Suprapubic skin (tissue), 4 donors: ENCODE measurements at regions not wholly inside any gene's neighbourhood (a gene's known extent, or its start where the extent isn't known, plus 50 kb on each side); places are given as distances from the start of the nearest gene placed in this dataset.

Source experiments
- DNase-seq, 2 donors: peaks; one replicate each; pipeline ENCODE4 v3.0.0-alpha.2; 2019; ENCODE audit warnings: low spot score in 2 of 2
- H3K27ac ChIP-seq: fragments of 200-600 bp; sonication (generic); one replicate; pipeline ENCODE4 v1.5.1; 2019
- H3K27me3 ChIP-seq: fragments of 200-600 bp; sonication (generic); one replicate; pipeline ENCODE4 v1.5.1; 2019
- H3K36me3 ChIP-seq: fragments of 200-600 bp; sonication (generic); one replicate; pipeline ENCODE4 v1.5.1; 2019
- H3K4me1 ChIP-seq: fragments of 200-600 bp; sonication (generic); one replicate; pipeline ENCODE4 v1.5.1; 2019
- H3K4me3 ChIP-seq: fragments of 200-600 bp; sonication (generic); one replicate; pipeline ENCODE4 v1.5.1; 2019; ENCODE audit warnings: mild to moderate bottlenecking
- H3K9me3 ChIP-seq: fragments of 200-600 bp; sonication (generic); one replicate; pipeline ENCODE4 v1.5.1; 2019
- CTCF ChIP-seq, 2 donors: fragments of 200-600 bp in 1 of 2; fragments of 450-650 bp in 1 of 2; sonication (generic) in 1 of 2; IDR thresholded peaks; one replicate each; pipeline ENCODE4 v1.5.1; 2016 to 2019; ENCODE audit warnings: antibody characterized with exemption in 2 of 2, mild to moderate bottlenecking in 1 of 2, moderate library complexity in 1 of 2
- EP300 ChIP-seq: sonication (generic); formaldehyde crosslinking; IDR thresholded peaks from one replicate; pipeline ENCODE4 v1.6.1; 2017; ENCODE audit warnings: antibody characterized with exemption
- POLR2A ChIP-seq, 2 donors: fragments of 450-650 bp; IDR thresholded peaks; one replicate each; pipeline ENCODE4 v1.6.1; 2017; ENCODE audit warnings: antibody characterized with exemption in 2 of 2, mild to moderate bottlenecking in 2 of 2, moderate library complexity in 2 of 2
- POLR2AphosphoS5 ChIP-seq, 3 donors: sonication (generic); formaldehyde crosslinking; IDR thresholded peaks; one replicate each; pipeline ENCODE4 v1.6.1; 2017; ENCODE audit warnings: antibody characterized with exemption in 3 of 3
- WGBS: methylation state at CpG from one replicate; pipeline ENCODE4 v1.1.5; 2018; 5-methylcytosine and 5-hydroxymethylcytosine counted together

- H3K4me1 ChIP-seq, result no peaks in the 10 kb centered on the region
- H3K36me3 ChIP-seq, result no peaks in the 10 kb centered on the region
- H3K9me3 ChIP-seq, result no peaks in the 10 kb centered on the region
- no peak overlapping the region for H3K27ac ChIP-seq
- no peaks in the 10 kb centered on the region for H3K27me3 ChIP-seq
- H3K4me3 ChIP-seq, result no peak overlapping the region
- TF ChIP-seq CTCF (IDR thresholded peaks at IDR 0.05), result no peak
- TF ChIP-seq EP300, result no peak
- TF ChIP-seq POLR2A (IDR thresholded peaks at IDR 0.05), result no peak
- no peak for TF ChIP-seq POLR2AphosphoS5 (IDR thresholded peaks at IDR 0.05)
- WGBS, result 71% methylated on average over 1 of the region's 1 CpG
- DNase-seq, result no peak
Observed at GRCh38 chr12:88784166-88784565, 203.9 kb upstream of the KITLG start.

- Histone ChIP-seq H3K36me3 (no peaks in the 10 kb centered on the region), H3K4me3 (no peak overlapping the region), H3K4me1 (no peaks in the 10 kb centered on the region), H3K27ac (no peak overlapping the region), H3K9me3 (no peaks in the 10 kb centered on the region), H3K27me3 (no peaks in the 10 kb centered on the region)
- TF ChIP-seq POLR2A (IDR thresholded peaks at IDR 0.05) (no peak), EP300 (no peak), POLR2AphosphoS5 (IDR thresholded peaks at IDR 0.05) (no peak), CTCF (IDR thresholded peaks at IDR 0.05) (no peak)
- DNase-seq, result no peak
- WGBS, result 80% methylated on average over 1 of the region's 1 CpG
Observed at GRCh38 chr12:88782351-88782750, 202.1 kb upstream of the KITLG start.

- no peaks in the 10 kb centered on the region for H3K36me3 ChIP-seq
- no peaks in the 10 kb centered on the region for H3K9me3 ChIP-seq
- H3K27ac ChIP-seq, result no peak overlapping the region
- no peak for DNase-seq
- no peaks in the 10 kb centered on the region for H3K4me1 ChIP-seq
- H3K27me3 ChIP-seq, result no peaks in the 10 kb centered on the region
- no peak overlapping the region for H3K4me3 ChIP-seq
- TF ChIP-seq POLR2AphosphoS5 (IDR thresholded peaks at IDR 0.05) (no peak), POLR2A (IDR thresholded peaks at IDR 0.05) (no peak), EP300 (no peak), CTCF (IDR thresholded peaks at IDR 0.05) (no peak)
Observed at GRCh38 chr12:88781909-88782308, 201.6 kb upstream of the KITLG start.

DNA sequence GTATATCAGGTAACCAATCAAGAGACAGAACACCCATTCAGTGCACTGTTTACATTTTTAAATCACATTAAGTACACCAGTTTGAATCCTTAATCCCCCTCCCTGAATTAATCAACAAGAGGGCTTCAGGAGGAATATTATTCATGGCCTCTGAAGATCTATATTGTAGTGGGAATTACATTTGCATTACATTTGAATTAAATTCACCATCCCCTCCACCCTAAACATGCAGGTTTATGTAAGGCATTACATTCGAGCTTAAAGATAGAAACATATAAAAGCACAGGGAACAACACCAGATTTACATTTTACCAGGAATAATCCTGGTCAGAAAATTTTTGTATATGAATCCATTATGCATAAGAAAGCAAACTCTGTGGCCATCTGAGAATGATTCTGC is 197.8 kb upstream of the KITLG start:
- TF ChIP-seq POLR2A (IDR thresholded peaks at IDR 0.05), result no peak
- TF ChIP-seq POLR2AphosphoS5 (IDR thresholded peaks at IDR 0.05), result no peak
- no peak for TF ChIP-seq EP300
- TF ChIP-seq CTCF (IDR thresholded peaks at IDR 0.05), result no peak
- Histone ChIP-seq H3K27me3 (no peaks in the 10 kb centered on the region), H3K9me3 (no peaks in the 10 kb centered on the region), H3K4me3 (no peak overlapping the region), H3K36me3 (no peaks in the 10 kb centered on the region), H3K27ac (no peak overlapping the region), H3K4me1 (no peaks in the 10 kb centered on the region)
- WGBS, result 92% methylated on average over 1 of the region's 1 CpG
- DNase-seq, result no peak

GRCh38 chr12:88775742-88776151 is 195.5 kb upstream of the KITLG start:
- no peak for TF ChIP-seq EP300
- no peak for TF ChIP-seq POLR2A (IDR thresholded peaks at IDR 0.05)
- Histone ChIP-seq H3K4me3 (no peak overlapping the region), H3K27ac (no peak overlapping the region), H3K4me1 (no peaks in the 10 kb centered on the region), H3K9me3 (no peaks in the 10 kb centered on the region), H3K27me3 (no peaks in the 10 kb centered on the region), H3K36me3 (no peaks in the 10 kb centered on the region)
- DNase-seq, result no peak
- WGBS, result 73% methylated on average over 3 of the region's 3 CpGs

- 63% methylated on average over 1 of the region's 1 CpG for WGBS
- H3K27ac ChIP-seq, result no peak overlapping the region
- H3K9me3 ChIP-seq, result no peaks in the 10 kb centered on the region
- no peaks in the 10 kb centered on the region for H3K4me1 ChIP-seq
- H3K27me3 ChIP-seq, result no peaks in the 10 kb centered on the region
- H3K36me3 ChIP-seq, result no peaks in the 10 kb centered on the region
- no peak for DNase-seq
- TF ChIP-seq POLR2AphosphoS5 (IDR thresholded peaks at IDR 0.05) (no peak), POLR2A (IDR thresholded peaks at IDR 0.05) (no peak), EP300 (no peak), CTCF (IDR thresholded peaks at IDR 0.05) (no peak)
- H3K4me3 ChIP-seq, result no peak overlapping the region
Observed at GRCh38 chr12:88767699-88768098, 187.4 kb upstream of the KITLG start.
